ENCODE measurements at regions not wholly inside any gene's neighbourhood (a gene's known extent, or its start where the extent isn't known, plus 50 kb on each side); places are given as distances from the start of the nearest gene placed in this dataset.

DNA sequence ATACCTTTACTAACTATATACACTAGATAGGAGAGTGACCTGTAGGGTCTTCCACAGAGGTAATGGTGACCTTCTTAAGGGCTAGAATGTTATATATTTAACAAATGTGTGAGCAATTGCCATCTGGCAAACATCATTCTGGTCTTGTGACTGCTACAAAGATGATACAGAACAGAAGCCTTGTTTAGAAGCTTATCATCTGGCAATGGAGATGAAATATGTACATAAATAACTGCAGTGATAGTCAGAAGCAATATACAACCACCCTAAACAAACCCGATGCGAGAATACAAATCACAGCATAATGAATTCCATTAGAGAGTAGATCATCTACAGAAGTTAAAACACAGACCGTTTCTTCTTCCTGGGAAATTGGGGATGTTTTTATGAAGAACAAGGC lies 952.7 kb upstream of the SLIT2 start:
- TF ChIP-seq, protein P1, sequence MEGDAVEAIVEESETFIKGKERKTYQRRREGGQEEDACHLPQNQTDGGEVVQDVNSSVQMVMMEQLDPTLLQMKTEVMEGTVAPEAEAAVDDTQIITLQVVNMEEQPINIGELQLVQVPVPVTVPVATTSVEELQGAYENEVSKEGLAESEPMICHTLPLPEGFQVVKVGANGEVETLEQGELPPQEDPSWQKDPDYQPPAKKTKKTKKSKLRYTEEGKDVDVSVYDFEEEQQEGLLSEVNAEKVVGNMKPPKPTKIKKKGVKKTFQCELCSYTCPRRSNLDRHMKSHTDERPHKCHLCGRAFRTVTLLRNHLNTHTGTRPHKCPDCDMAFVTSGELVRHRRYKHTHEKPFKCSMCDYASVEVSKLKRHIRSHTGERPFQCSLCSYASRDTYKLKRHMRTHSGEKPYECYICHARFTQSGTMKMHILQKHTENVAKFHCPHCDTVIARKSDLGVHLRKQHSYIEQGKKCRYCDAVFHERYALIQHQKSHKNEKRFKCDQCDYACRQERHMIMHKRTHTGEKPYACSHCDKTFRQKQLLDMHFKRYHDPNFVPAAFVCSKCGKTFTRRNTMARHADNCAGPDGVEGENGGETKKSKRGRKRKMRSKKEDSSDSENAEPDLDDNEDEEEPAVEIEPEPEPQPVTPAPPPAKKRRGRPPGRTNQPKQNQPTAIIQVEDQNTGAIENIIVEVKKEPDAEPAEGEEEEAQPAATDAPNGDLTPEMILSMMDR (IDR thresholded peaks at IDR 0.05; ENCODE audit: insufficient read depth, missing control alignments): no peak
- FAIRE-seq (no peak), DNase-seq (ENCODE audit: insufficient read length, low spot score) (no peak)

DNA sequence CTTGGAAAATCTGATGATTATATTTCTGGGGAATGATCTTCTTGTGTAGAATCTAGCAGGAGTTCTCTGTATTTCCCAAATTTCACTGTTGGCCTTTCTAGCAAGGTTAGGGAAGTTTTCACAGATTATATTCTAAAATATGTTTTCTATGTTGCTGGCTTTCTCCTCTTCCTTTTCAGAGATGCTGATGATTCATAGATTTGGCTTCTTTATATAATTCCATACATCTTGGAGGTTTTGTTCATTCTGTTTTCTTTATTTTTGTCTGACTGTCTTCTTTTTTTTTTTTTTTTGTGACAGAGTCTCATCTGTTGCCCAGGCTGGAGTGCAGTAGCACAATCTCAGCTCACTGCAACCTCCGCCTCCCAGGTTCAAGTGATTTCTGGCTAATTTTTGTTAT lies 957.9 kb upstream of the SLIT2 start:
- FAIRE-seq (no peak), DNase-seq (ENCODE audit: insufficient read length, low spot score) (no peak)
- TF ChIP-seq, protein P1 (IDR thresholded peaks at IDR 0.05; ENCODE audit: insufficient read depth, missing control alignments): no peak

DNA sequence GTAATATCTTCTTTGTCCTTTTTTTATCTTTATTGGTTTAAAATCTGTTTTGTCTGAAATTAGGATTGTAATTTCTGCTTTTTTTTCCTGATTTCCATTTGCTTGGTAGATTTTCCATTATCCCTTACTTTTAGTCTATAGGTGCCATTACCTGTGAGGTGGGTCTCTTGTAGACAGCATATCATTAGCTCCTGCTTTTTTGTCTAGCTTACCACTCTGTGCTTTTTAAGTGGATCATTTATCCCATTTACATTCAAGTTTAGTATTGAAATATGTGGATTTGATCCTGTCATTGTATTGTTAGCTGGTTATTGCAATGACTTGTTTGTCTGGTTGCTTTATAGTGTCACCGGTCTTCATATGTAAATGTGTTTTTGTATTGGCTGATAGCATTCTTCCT lies 958.6 kb upstream of the SLIT2 start:
- FAIRE-seq (no peak), DNase-seq (ENCODE audit: insufficient read length, low spot score) (no peak)

DNA sequence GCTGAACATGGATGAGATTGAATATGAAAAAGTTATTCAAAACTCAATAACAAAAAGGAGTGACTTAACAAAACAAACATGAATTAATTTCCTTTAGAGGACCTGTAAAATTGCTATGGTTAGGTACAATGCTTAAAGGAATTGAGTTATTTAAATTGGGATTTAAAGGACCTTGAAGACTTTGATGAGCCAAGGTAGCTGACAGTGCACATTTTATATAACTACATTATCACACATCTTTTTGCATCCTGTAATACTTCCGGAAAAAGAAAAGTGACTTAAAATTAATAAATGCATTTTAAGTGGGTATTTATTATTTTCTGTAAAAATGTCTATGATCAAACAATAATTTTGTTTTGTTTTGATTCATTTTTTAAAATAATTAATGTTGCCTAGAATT lies 964.8 kb upstream of the SLIT2 start:
- TF ChIP-seq, protein P1 (IDR thresholded peaks at IDR 0.05; ENCODE audit: insufficient read depth, missing control alignments): no peak
- no peak for FAIRE-seq

More for the DNA sequence above, 958.6 kb upstream of the SLIT2 start:
- TF ChIP-seq, protein P1 (IDR thresholded peaks at IDR 0.05; ENCODE audit: insufficient read depth, missing control alignments): no peak

DNA sequence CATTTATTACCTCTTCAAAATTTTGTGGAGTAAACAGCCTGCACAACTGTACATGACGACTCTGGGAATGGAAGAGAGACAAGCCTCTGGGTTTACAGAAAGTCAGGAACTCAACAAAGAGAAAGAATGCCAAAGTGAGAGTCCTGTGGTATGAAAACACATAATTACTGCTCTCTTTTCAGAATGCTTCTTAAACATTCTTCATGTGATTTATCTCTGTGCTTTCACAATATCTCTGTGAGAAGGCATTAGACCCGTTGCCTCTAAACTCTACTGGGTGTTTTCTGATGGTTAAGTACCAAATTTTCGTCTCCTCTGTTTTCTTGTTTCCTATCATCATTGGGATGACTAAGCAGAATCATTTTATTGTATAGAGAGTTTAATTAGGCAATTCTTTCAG lies 966.6 kb upstream of the SLIT2 start:
- TF ChIP-seq, protein P1 (IDR thresholded peaks at IDR 0.05; ENCODE audit: insufficient read depth, missing control alignments): no peak
- FAIRE-seq (no peak), DNase-seq (ENCODE audit: insufficient read length, low spot score) (no peak)

More for the DNA sequence above, 964.8 kb upstream of the SLIT2 start:
- DNase-seq (ENCODE audit: insufficient read length, low spot score): no peak

DNA sequence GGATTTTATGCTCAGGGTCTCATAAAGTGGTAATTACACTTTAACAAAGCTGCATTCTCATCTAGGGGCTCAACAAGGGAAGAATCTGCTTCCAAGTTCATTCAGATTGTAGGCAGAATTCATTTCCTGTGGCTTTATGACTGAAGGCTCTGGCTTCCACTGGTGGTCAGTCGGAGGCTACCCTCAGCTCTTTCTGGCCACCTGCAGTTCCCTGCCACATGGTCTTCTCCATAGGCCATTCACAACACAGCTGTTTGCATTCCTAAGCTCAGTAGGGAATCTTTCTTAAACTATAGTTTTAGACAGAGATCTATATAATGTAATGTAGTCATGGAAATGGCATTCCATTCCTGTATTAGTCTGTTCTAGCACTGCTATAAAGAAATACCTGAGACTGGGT lies 973.0 kb upstream of the SLIT2 start:
- TF ChIP-seq, protein P1 (IDR thresholded peaks at IDR 0.05; ENCODE audit: insufficient read depth, missing control alignments): no peak
- FAIRE-seq (no peak), DNase-seq (ENCODE audit: insufficient read length, low spot score) (no peak)

DNA sequence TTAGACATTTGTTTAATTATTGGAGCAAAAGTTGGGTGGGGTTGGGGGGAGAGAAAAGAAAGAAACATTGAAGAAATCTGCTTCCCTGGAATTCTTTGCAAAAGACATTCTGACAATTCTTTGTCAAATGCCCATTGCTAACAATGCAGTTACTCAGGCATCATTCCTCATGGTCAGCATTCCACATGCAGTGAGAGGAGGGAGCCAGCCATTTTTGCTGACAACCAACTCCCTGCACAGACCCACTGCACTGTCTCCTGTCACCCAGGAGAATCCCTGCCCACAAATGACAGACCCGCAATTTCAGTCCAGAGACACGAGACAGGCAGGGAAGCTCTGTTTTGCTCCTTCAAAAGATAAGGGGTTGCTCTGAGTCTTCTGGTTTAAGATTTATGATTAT lies 985.1 kb upstream of the SLIT2 start:
- no peak for FAIRE-seq
- DNase-seq (ENCODE audit: insufficient read length, low spot score): no peak
- TF ChIP-seq, protein P1 (IDR thresholded peaks at IDR 0.05; ENCODE audit: insufficient read depth, missing control alignments): no peak
